ENCODE measurements at regions not wholly inside any gene's neighbourhood (a gene's known extent, or its start where the extent isn't known, plus 50 kb on each side); places are given as distances from the start of the nearest gene placed in this dataset.

DNA sequence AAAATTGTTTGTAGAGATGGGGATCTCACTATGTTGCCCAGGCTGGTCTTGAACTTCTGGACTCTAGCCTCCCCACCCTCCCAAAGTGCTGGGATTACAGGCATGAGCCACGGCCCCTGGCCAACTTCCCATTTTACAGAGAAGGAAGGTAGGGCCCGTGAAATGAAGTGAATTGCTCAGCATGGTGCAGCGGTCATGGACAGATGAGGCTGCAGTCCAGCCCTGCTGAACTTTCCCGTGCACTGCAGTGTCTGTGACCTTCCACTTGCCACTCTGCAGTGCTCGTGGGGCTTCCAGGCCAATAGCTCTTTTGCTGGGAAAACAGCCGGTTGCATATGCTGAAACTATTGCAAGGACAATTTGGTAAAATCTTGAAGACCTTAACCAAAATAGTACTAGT lies 454.4 kb upstream of the FAT1 start:
- TF ChIP-seq, protein P1, sequence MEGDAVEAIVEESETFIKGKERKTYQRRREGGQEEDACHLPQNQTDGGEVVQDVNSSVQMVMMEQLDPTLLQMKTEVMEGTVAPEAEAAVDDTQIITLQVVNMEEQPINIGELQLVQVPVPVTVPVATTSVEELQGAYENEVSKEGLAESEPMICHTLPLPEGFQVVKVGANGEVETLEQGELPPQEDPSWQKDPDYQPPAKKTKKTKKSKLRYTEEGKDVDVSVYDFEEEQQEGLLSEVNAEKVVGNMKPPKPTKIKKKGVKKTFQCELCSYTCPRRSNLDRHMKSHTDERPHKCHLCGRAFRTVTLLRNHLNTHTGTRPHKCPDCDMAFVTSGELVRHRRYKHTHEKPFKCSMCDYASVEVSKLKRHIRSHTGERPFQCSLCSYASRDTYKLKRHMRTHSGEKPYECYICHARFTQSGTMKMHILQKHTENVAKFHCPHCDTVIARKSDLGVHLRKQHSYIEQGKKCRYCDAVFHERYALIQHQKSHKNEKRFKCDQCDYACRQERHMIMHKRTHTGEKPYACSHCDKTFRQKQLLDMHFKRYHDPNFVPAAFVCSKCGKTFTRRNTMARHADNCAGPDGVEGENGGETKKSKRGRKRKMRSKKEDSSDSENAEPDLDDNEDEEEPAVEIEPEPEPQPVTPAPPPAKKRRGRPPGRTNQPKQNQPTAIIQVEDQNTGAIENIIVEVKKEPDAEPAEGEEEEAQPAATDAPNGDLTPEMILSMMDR (IDR thresholded peaks at IDR 0.05): no peak
- no peak for TF ChIP-seq POLR2A (IDR thresholded peaks at IDR 0.05)
